WTC11 (cell line): ENCODE measurements at regions not wholly inside any gene's neighbourhood (a gene's known extent, or its start where the extent isn't known, plus 50 kb on each side); places are given as distances from the start of the nearest gene placed in this dataset.

ENCODE experiments used
- ATAC-seq: fragments of 200-7000 bp; cut with Tn5 transposase; 2 replicates; pipeline ENCODE4 v1.10.0; 2021; ENCODE audit warnings: mild to moderate bottlenecking, moderate library complexity
- CTCF ChIA-PET: fragments of 300-600 bp; sonication (Branson Sonifier 250); formaldehyde crosslinking; loops from one replicate; lab custom pipeline; 2021; ENCODE audit warnings: antibody characterized with exemption; lab: Charles Lee
- POLR2A ChIA-PET: fragments of 350-600 bp; sonication (Branson Sonifier 250); formaldehyde crosslinking; loops from one replicate; lab custom pipeline; 2021; ENCODE audit warnings: antibody characterized with exemption; lab: Charles Lee
- DNase-seq: peaks from one replicate; pipeline ENCODE4 v3.0.0; 2021; ENCODE audit warnings: low spot score
- H3K27ac Mint-ChIP-seq: 2 replicates; pipeline ENCODE4 v1.8.0; 2021; ENCODE audit warnings: mixed read lengths
- H3K27me3 Mint-ChIP-seq: 2 replicates; pipeline ENCODE4 v1.8.0; 2021; ENCODE audit warnings: low read depth, mild to moderate bottlenecking, moderate library complexity, mixed read lengths
- H3K36me3 Mint-ChIP-seq: 2 replicates; pipeline ENCODE4 v1.8.0; 2021; ENCODE audit warnings: mixed read lengths
- H3K4me1 Mint-ChIP-seq: 2 replicates; pipeline ENCODE4 v1.8.0; 2022; ENCODE audit warnings: mixed read lengths
- H3K4me3 Mint-ChIP-seq: 2 replicates; pipeline ENCODE4 v1.8.0; 2021; ENCODE audit warnings: mild to moderate bottlenecking, moderate library complexity, mixed read lengths
- H3K9me3 Mint-ChIP-seq: 2 replicates; pipeline ENCODE4 v1.8.0; 2021; ENCODE audit warnings: mixed read lengths
- AR ChIP-seq: fragments of 250-450 bp; sonication (Bioruptor Pico); IDR thresholded peaks from 2 replicates; pipeline ENCODE4 v1.9.0; 2021; ENCODE audit warnings: mild to moderate bottlenecking
- ATF6 ChIP-seq: sonication (generic); formaldehyde crosslinking; IDR thresholded peaks from 2 replicates; pipeline ENCODE4 v1.8.1; 2023; ENCODE audit warnings: mild to moderate bottlenecking, missing genetic modification reagents
- CTCF ChIP-seq: fragments of 200-600 bp; IDR thresholded peaks from 2 replicates; pipeline ENCODE4 v1.8.0; 2022; ENCODE audit warnings: antibody characterized with exemption
- ERG ChIP-seq: fragments of 250-450 bp; sonication (Bioruptor Pico); IDR thresholded peaks from 2 replicates; pipeline ENCODE4 v1.8.0; 2021; ENCODE audit warnings: mild to moderate bottlenecking
- FOXJ3 ChIP-seq: sonication (generic); formaldehyde crosslinking; IDR thresholded peaks from 2 replicates; pipeline ENCODE4 v1.9.0; 2021; ENCODE audit warnings: missing genetic modification reagents, mild to moderate bottlenecking, borderline replicate concordance
- NR2C2 ChIP-seq: sonication (generic); formaldehyde crosslinking; IDR thresholded peaks from 2 replicates; pipeline ENCODE4 v1.8.0; 2022; ENCODE audit warnings: mild to moderate bottlenecking, missing genetic modification reagents
- OVOL2 ChIP-seq: fragments of 250-450 bp; sonication (Bioruptor Pico); IDR thresholded peaks from 2 replicates; pipeline ENCODE4 v1.9.0; 2021; ENCODE audit warnings: mild to moderate bottlenecking, borderline replicate concordance
- RORB ChIP-seq: fragments of 250-450 bp; sonication (Bioruptor Pico); IDR thresholded peaks from 2 replicates; pipeline ENCODE4 v1.9.0; 2021; ENCODE audit warnings: mild to moderate bottlenecking
- TEAD1 ChIP-seq: sonication (generic); formaldehyde crosslinking; IDR thresholded peaks from 2 replicates; pipeline ENCODE4 v1.8.0; 2022; ENCODE audit warnings: mild to moderate bottlenecking, missing genetic modification reagents
- ZNF512 ChIP-seq: sonication (generic); formaldehyde crosslinking; IDR thresholded peaks from 2 replicates; pipeline ENCODE4 v1.8.1; 2022; ENCODE audit warnings: missing genetic modification reagents, borderline replicate concordance

GRCh38 chr11:32312865-32313403, 122.4 kb downstream of the WT1 start:
- peaks cover 19% of the 10 kb centered on the region for H3K4me1 Mint-ChIP-seq
- ATAC-seq (peak; percentile 86), DNase-seq (peak; percentile 39)
- H3K9me3 Mint-ChIP-seq: no peaks in the 10 kb centered on the region
- CTCF ChIA-PET: interaction anchor here (0.5 to 2.9 kb wide), 22 partner anchors 9 to 231 kb away, joined by 3 to 36 read pairs (median 3); no protein-coding TSS in a partner anchor
- peak overlapping the region; percentile 9; the same call in 1 of the 2 replicates for H3K4me3 Mint-ChIP-seq
- H3K27ac Mint-ChIP-seq: no peak overlapping the region
- TF ChIP-seq NR2C2 (CRISPR knock-in tag) (no peak), CTCF (peak; percentile 54; the same call in 1 of the 2 replicates)
- TF ChIP-seq, all 79 proteins: peak for 1
- Mint-ChIP-seq H3K36me3 (no peaks in the 10 kb centered on the region), H3K27me3 (no peaks in the 10 kb centered on the region; the same call in 1 of the 2 replicates)
- POLR2A ChIA-PET: no interaction called here

GRCh38 chr11:32313477-32313876, 121.9 kb downstream of the WT1 start:
- ATAC-seq (peak; percentile 47), DNase-seq (no peak)
- H3K27ac Mint-ChIP-seq: no peak overlapping the region
- H3K27me3 Mint-ChIP-seq: peaks cover 2% of the 10 kb centered on the region; the same call in 1 of the 2 replicates
- TF ChIP-seq FOXJ3 (no peak), ATF6 (no peak), ZNF512 (CRISPR knock-in tag) (no peak), OVOL2 (no peak), ERG (no peak), TEAD1 (CRISPR knock-in tag) (no peak), RORB (CRISPR knock-in tag) (no peak), AR (CRISPR knock-in tag) (no peak), CTCF (no peak)
- CTCF ChIA-PET: interaction anchor here (0.7 to 2.9 kb wide), 13 partner anchors 10 to 104 kb away, joined by 3 to 36 read pairs (median 4); no protein-coding TSS in a partner anchor
- H3K4me3 Mint-ChIP-seq: no peak overlapping the region
- peaks cover 20% of the 10 kb centered on the region for H3K4me1 Mint-ChIP-seq
- POLR2A ChIA-PET: no interaction called here
- no peaks in the 10 kb centered on the region for H3K9me3 Mint-ChIP-seq
- no peaks in the 10 kb centered on the region for H3K36me3 Mint-ChIP-seq
